22Rv1 (cell line): ENCODE measurements at regions not wholly inside any gene's neighbourhood (a gene's known extent, or its start where the extent isn't known, plus 50 kb on each side); places are given as distances from the start of the nearest gene placed in this dataset.

Experiments used
- H3K27ac ChIP-seq: fragments of 450-650 bp; 2 replicates; pipeline ENCODE4 v1.5.1; 2017
- CTCF ChIP-seq: fragments of 450-650 bp; IDR thresholded peaks from 2 replicates; pipeline ENCODE4 v1.5.1; 2017; ENCODE audit warnings: mild to moderate bottlenecking
- ZFX ChIP-seq: fragments of 450-650 bp; IDR thresholded peaks from 2 replicates; pipeline ENCODE4 v1.6.1; 2017; ENCODE audit warnings: antibody characterized with exemption, borderline replicate concordance

DNA sequence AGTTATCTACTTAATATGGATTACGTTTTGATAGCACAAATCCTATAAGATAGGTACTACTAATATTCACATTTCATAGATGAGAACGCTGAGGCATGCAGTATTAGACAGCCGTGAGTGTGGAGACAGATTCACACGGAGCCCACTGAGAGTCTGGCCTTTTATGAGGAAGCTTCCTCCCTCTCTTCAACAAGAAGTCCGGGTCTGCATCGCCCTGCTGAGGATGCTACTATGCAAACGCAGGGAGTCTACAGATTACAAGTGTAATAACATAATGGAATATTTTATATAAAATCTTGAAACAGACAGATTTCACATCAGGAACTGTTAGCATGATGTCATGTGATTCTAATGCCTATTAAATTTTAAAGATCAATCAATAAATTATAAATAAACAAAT, 255.9 kb upstream of the GLI3 start:
- H3K27ac ChIP-seq: no peak overlapping the region
- no peak for TF ChIP-seq ZFX

DNA sequence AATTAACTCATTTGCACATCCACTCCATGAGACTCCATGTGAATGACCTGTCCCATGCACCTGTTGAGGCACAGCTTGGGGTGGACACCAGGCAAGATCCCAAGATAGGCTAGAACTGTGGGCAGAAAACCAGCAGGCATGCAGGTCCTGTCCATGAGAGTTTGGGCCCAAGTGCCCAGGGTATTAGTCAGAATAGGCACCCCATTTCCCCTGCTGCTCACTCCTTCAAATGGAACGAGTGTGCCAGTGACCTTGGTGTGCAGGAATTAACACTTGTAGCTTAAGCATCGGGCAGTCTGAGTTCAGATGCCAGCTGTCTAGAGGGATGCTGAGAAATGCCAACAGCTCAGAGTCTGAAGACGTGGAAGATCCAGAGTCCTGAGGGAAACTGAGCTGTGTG, 254.1 kb upstream of the GLI3 start:
- no peak overlapping the region for H3K27ac ChIP-seq

DNA sequence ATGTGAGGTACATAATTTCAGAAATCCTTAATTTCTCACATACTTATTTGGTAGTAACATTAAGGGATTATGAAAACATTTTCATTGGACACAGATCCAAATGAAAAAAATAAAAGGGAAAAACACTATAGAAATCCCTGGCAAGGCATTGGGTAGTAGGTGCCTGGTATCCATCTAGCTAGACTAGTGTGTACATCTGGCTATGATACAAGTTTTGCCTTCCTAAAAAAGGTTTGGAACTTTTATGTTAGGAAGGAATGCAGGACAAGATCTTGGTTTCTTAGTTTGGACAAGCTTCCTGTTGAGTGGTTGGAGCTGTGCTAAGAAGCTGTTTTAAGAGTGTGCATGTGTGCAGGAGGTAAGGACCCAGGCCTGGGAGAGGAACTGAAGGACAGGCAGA, 252.3 kb upstream of the GLI3 start:
- no peak for TF ChIP-seq ZFX
- no peak for TF ChIP-seq CTCF
- no peak overlapping the region for H3K27ac ChIP-seq

More for the DNA sequence above, 254.1 kb upstream of the GLI3 start:
- TF ChIP-seq CTCF (no peak), ZFX (no peak)

GRCh38 chr7:42485301-42485766, 248.3 kb upstream of the GLI3 start:
- TF ChIP-seq CTCF (no peak), ZFX (no peak)
- H3K27ac ChIP-seq: no peak overlapping the region

- no peak for TF ChIP-seq ZFX
- no peak for TF ChIP-seq CTCF
- no peak overlapping the region for H3K27ac ChIP-seq
Observed at GRCh38 chr7:42483886-42484285, 246.9 kb upstream of the GLI3 start.

DNA sequence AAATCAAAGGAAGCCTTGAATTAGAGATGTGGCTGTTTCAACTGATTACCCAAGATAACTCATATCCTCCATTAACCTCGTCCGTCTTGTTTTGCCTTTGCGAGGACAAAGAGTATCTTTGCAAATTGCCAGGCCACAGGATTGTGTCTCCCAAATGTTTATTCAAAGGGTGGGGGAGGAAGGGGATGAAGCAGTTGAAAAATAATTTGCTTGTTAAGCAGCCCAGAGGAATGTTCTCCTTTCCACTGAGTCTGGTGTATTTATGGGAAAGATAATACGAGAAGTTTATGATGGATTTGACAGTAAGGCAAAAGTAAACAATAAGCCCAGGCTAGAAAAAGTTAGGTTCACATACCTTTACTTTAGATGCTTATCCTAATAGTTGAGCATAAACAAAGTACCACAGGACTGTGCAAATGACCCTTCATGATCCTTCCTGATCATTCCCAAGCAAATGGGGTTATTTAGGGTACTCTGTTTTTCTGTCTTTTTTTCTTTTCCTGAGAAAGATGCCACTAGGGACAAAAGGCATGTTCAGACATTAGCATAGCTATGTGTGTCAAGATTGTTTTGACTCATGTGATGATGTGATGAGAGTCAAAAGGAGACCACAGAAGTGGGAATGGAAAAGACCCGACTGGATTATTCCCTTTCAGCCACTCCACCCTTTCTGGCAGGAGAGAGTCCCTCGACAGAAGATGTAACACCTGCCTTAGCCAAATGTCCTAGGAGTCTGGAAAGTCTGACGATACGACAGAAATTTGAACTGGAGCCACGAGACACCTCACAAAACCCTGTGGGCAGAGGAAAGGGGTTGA, 243.0 kb upstream of the GLI3 start:
- no peak overlapping the region for H3K27ac ChIP-seq
- TF ChIP-seq ZFX (no peak), CTCF (no peak)

DNA sequence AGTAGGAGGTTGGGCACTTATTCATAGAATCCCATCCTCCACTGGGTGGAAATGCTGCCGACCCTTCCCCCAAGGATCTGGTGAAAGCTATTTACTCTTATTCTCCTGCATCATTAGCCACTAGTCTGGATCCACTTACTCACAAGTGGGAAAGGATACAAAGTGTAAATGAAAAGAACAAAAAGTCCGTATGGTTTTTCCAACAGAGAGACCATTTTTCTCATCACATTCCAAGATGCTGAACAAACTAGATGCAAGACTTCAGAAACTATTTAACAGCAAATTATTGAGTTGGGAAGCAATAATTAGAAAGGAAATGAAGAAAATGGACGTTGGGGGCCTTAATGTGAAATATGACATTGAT, 242.4 kb upstream of the GLI3 start:
- TF ChIP-seq CTCF (no peak), ZFX (no peak)
- no peak overlapping the region for H3K27ac ChIP-seq
